ENCODE measurements at regions not wholly inside any gene's neighbourhood (a gene's known extent, or its start where the extent isn't known, plus 50 kb on each side); places are given as distances from the start of the nearest gene placed in this dataset.

DNA sequence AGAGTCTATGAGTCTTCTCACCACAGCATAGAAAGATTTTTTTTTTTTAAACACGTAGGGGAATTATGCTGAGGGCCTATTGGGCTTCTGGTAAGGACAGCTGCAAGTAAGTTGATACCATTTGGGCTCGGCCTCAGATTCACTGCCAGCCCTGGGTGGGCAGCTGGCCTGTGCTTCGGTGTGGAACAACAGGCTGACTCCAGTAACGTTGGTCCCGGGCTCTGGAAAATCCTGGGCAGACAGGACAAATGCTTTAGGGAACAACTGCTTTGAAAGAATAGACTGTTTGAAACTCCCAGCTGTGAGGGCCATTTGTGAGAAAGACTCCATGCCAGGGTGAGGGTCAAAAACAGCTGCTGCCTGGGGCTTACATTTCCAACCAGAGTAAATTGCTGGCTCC is 366.5 kb downstream of the QKI start:
- TF ChIP-seq ELF4 (IDR thresholded peaks at IDR 0.05) (no peak), ARNT (IDR thresholded peaks at IDR 0.05) (no peak), SUZ12 (IDR thresholded peaks at IDR 0.05) (no peak), BHLHE40 (IDR thresholded peaks at IDR 0.05; ENCODE audit: borderline replicate concordance) (no peak), FOXK2 (IDR thresholded peaks at IDR 0.05) (no peak), SP1 (IDR thresholded peaks at IDR 0.05) (no peak), ZNF384 (IDR thresholded peaks at IDR 0.05) (no peak), FOXM1 (IDR thresholded peaks at IDR 0.05; ENCODE audit: borderline replicate concordance) (no peak), LEF1 (IDR thresholded peaks at IDR 0.05; ENCODE audit: borderline replicate concordance) (no peak), HDGF (IDR thresholded peaks at IDR 0.05; ENCODE audit: borderline replicate concordance) (no peak), L3MBTL2 (conservative IDR thresholded peaks at IDR 0.05) (no peak)
- TF ChIP-seq, protein P1, sequence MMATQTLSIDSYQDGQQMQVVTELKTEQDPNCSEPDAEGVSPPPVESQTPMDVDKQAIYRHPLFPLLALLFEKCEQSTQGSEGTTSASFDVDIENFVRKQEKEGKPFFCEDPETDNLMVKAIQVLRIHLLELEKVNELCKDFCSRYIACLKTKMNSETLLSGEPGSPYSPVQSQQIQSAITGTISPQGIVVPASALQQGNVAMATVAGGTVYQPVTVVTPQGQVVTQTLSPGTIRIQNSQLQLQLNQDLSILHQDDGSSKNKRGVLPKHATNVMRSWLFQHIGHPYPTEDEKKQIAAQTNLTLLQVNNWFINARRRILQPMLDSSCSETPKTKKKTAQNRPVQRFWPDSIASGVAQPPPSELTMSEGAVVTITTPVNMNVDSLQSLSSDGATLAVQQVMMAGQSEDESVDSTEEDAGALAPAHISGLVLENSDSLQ (IDR thresholded peaks at IDR 0.05): no peak

All from HEK293T (cell line).